ENCODE measurements at regions not wholly inside any gene's neighbourhood (a gene's known extent, or its start where the extent isn't known, plus 50 kb on each side); places are given as distances from the start of the nearest gene placed in this dataset.
"Not testable (repeated sequence)": the region's sequence is repeated elsewhere in the genome, so short reads cannot be mapped to it uniquely, and the experiment has no call there.

DNA sequence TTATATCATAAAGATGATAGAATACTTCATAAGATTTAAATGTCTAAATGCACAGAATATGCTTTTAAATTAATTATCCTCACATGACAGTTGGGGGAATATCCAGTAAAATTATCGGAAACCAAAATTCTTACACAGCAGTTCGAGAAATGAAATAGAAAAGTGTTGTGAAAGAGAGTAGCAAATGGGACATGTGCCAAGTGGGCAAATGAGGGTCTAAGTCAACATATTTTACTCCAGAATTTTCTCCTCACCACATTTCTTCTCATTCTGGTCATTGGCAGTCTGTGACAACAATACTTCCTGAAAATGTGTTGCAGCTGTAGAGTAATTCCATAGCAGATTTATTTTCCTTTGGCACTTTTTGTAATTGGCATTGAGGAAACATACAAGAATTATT, 945.2 kb upstream of the ADAMTS5 start:
- H4K20me1 ChIP-seq (replicated peaks; ENCODE audit: control insufficient read depth, extremely low read depth, insufficient read depth, low read length); H2AFZ ChIP-seq (ENCODE audit: low read depth, low read length); H3K36me3 ChIP-seq (ENCODE audit: control insufficient read depth in 2 of 2, extremely low read depth in 1 of 2, insufficient read depth in 2 of 2, low read length in 2 of 2); H3K4me3 ChIP-seq (replicated peaks in 1 of 3; ENCODE audit: insufficient read depth in 1 of 3, low read depth in 1 of 3, low read length in 3 of 3); CTCF ChIA-PET; BruUV-seq (replicated peaks); H3K9me1 ChIP-seq (replicated peaks; ENCODE audit: control insufficient read depth, extremely low read depth, insufficient read depth, low read length); DNase-seq (ENCODE audit: low read depth, low spot score); H3K4me2 ChIP-seq (ENCODE audit: insufficient read depth, low read length); POLR2A ChIA-PET; H3K4me1 ChIP-seq (ENCODE audit: control insufficient read depth, extremely low read depth, insufficient read depth, low read length); intact Hi-C loops (cut with micrococcal nuclease); H3K27me3 ChIP-seq (ENCODE audit: control insufficient read depth in 2 of 2, insufficient read depth in 2 of 2, low read length in 2 of 2); H3K9me3 ChIP-seq (replicated peaks; ENCODE audit: control insufficient read depth, insufficient read depth, low read length); H3K27ac ChIP-seq (ENCODE audit: insufficient read depth, low read depth, low read length); FAIRE-seq; H3K9ac ChIP-seq (replicated peaks; ENCODE audit: extremely low read depth, insufficient read depth, low read length); dilution Hi-C loops (cut with MboI; ENCODE audit: extremely low pct_ligation_motif_present, low sequenced_read_pairs); H3K79me2 ChIP-seq (ENCODE audit: control insufficient read depth, insufficient read depth, low read length): not testable (repeated sequence)

DNA sequence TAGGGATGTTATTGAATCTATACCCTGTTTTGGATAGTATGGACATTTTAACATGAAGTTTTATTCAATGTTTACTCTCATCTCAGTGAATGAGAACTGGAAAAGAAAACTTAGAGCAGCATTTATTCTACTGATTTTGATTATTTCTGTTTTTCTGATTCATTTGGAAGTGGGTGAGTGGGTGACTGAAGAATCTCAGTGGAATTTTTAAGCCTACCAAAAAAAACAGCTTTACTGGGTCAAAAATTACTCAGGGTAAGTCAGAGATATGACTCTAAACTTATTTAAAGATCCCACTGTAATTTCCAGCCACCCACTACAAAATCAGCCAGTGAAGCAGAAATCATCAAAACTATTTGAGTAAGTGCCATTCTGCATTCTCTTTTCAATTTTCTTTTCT, 942.6 kb upstream of the ADAMTS5 start:
- POLR2A ChIA-PET; dilution Hi-C loops (cut with MboI; ENCODE audit: extremely low pct_ligation_motif_present, low sequenced_read_pairs); H3K4me3 ChIP-seq (replicated peaks in 1 of 3; ENCODE audit: insufficient read depth in 1 of 3, low read depth in 1 of 3, low read length in 3 of 3): not testable (repeated sequence)

DNA sequence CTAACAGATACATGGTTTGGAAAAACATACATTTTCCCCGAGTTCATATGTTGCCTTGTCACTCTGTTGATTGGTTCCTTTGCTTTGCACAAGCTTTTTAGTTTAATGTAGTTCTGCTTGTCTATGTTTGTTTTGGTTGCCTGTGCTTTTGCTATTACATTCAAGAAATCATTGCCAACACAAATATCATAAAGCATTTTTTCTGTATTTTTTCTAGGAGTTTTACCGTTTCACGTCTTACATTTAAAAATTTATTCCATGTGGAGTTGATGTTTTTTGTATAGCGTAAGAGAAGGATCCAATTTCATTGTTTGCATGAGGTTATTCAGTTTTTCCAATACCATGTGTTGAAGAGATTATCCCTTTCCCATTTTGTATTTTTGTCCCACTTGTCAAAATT, 941.9 kb upstream of the ADAMTS5 start:
- CTCF ChIA-PET; H3K4me3 ChIP-seq (replicated peaks in 1 of 3; ENCODE audit: insufficient read depth in 1 of 3, low read depth in 1 of 3, low read length in 3 of 3); dilution Hi-C loops (cut with MboI; ENCODE audit: extremely low pct_ligation_motif_present, low sequenced_read_pairs); H3K4me1 ChIP-seq (ENCODE audit: control insufficient read depth, extremely low read depth, insufficient read depth, low read length); H3K79me2 ChIP-seq (ENCODE audit: control insufficient read depth, insufficient read depth, low read length); H3K36me3 ChIP-seq (ENCODE audit: control insufficient read depth in 2 of 2, extremely low read depth in 1 of 2, insufficient read depth in 2 of 2, low read length in 2 of 2); H2AFZ ChIP-seq (ENCODE audit: low read depth, low read length); H4K20me1 ChIP-seq (replicated peaks; ENCODE audit: control insufficient read depth, extremely low read depth, insufficient read depth, low read length); H3K4me2 ChIP-seq (ENCODE audit: insufficient read depth, low read length); DNase-seq (ENCODE audit: low read depth, low spot score); BruUV-seq (replicated peaks); H3K9me1 ChIP-seq (replicated peaks; ENCODE audit: control insufficient read depth, extremely low read depth, insufficient read depth, low read length); POLR2A ChIA-PET; intact Hi-C loops (cut with micrococcal nuclease); H3K27me3 ChIP-seq (ENCODE audit: control insufficient read depth in 2 of 2, insufficient read depth in 2 of 2, low read length in 2 of 2); H3K9me3 ChIP-seq (replicated peaks; ENCODE audit: control insufficient read depth, insufficient read depth, low read length); FAIRE-seq; H3K27ac ChIP-seq (ENCODE audit: insufficient read depth, low read depth, low read length); H3K9ac ChIP-seq (replicated peaks; ENCODE audit: extremely low read depth, insufficient read depth, low read length): not testable (repeated sequence)

More for the DNA sequence above, 942.6 kb upstream of the ADAMTS5 start:
- BruUV-seq (replicated peaks); H3K36me3 ChIP-seq (ENCODE audit: control insufficient read depth in 2 of 2, extremely low read depth in 1 of 2, insufficient read depth in 2 of 2, low read length in 2 of 2); intact Hi-C loops (cut with micrococcal nuclease); H3K9ac ChIP-seq (replicated peaks; ENCODE audit: extremely low read depth, insufficient read depth, low read length); FAIRE-seq; H3K27ac ChIP-seq (ENCODE audit: insufficient read depth, low read depth, low read length); CTCF ChIA-PET; H3K4me2 ChIP-seq (ENCODE audit: insufficient read depth, low read length); H3K27me3 ChIP-seq (ENCODE audit: control insufficient read depth in 2 of 2, insufficient read depth in 2 of 2, low read length in 2 of 2); DNase-seq (ENCODE audit: low read depth, low spot score); H4K20me1 ChIP-seq (replicated peaks; ENCODE audit: control insufficient read depth, extremely low read depth, insufficient read depth, low read length); H3K79me2 ChIP-seq (ENCODE audit: control insufficient read depth, insufficient read depth, low read length); H3K4me1 ChIP-seq (ENCODE audit: control insufficient read depth, extremely low read depth, insufficient read depth, low read length); H3K9me3 ChIP-seq (replicated peaks; ENCODE audit: control insufficient read depth, insufficient read depth, low read length); H3K9me1 ChIP-seq (replicated peaks; ENCODE audit: control insufficient read depth, extremely low read depth, insufficient read depth, low read length); H2AFZ ChIP-seq (ENCODE audit: low read depth, low read length): not testable (repeated sequence)

DNA sequence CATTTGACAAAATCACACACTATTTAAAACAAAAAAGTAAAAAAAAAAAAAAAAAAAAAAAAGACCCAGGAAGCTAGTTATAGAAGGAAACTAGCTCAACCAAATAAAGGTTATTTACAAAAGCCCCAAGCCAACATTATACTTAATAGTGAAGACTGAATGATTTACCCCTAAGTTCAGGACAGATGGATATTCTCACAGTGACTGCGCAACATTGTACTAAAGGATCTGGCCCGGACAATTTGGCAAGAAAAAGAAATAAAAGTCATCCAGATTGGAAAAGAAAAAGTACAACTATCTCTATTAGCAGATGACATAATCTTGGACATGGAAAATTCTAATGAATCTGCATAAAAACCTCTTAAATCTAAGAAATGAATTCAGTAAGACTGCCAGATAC, 936.0 kb upstream of the ADAMTS5 start:
- BruUV-seq (replicated peaks) = not testable (repeated sequence)

More for the DNA sequence above, 936.0 kb upstream of the ADAMTS5 start:
- H3K27ac ChIP-seq (ENCODE audit: insufficient read depth, low read depth, low read length); dilution Hi-C loops (cut with MboI; ENCODE audit: extremely low pct_ligation_motif_present, low sequenced_read_pairs); H3K4me3 ChIP-seq (replicated peaks in 1 of 3; ENCODE audit: insufficient read depth in 1 of 3, low read depth in 1 of 3, low read length in 3 of 3); H3K9me1 ChIP-seq (replicated peaks; ENCODE audit: control insufficient read depth, extremely low read depth, insufficient read depth, low read length); CTCF ChIA-PET; H3K36me3 ChIP-seq (ENCODE audit: control insufficient read depth in 2 of 2, extremely low read depth in 1 of 2, insufficient read depth in 2 of 2, low read length in 2 of 2); H2AFZ ChIP-seq (ENCODE audit: low read depth, low read length); H3K4me1 ChIP-seq (ENCODE audit: control insufficient read depth, extremely low read depth, insufficient read depth, low read length); intact Hi-C loops (cut with micrococcal nuclease); H4K20me1 ChIP-seq (replicated peaks; ENCODE audit: control insufficient read depth, extremely low read depth, insufficient read depth, low read length); H3K9me3 ChIP-seq (replicated peaks; ENCODE audit: control insufficient read depth, insufficient read depth, low read length); H3K4me2 ChIP-seq (ENCODE audit: insufficient read depth, low read length); FAIRE-seq; DNase-seq (ENCODE audit: low read depth, low spot score); H3K79me2 ChIP-seq (ENCODE audit: control insufficient read depth, insufficient read depth, low read length); H3K9ac ChIP-seq (replicated peaks; ENCODE audit: extremely low read depth, insufficient read depth, low read length); POLR2A ChIA-PET; H3K27me3 ChIP-seq (ENCODE audit: control insufficient read depth in 2 of 2, insufficient read depth in 2 of 2, low read length in 2 of 2): not testable (repeated sequence)
